ENCODE measurements at regions not wholly inside any gene's neighbourhood (a gene's known extent, or its start where the extent isn't known, plus 50 kb on each side); places are given as distances from the start of the nearest gene placed in this dataset.

- Histone ChIP-seq H3K27me3 (ENCODE audit: insufficient read depth, low read length) (no peaks in the 10 kb centered on the region), H3K4ac (ENCODE audit: low read depth, low read length) (no peak overlapping the region), H3K27ac (ENCODE audit: low read depth, low read length) (no peak overlapping the region), H4K91ac (ENCODE audit: low read depth, low read length) (no peak overlapping the region), H3K9ac (ENCODE audit: low read length) (no peak overlapping the region), H3K36me3 (ENCODE audit: control insufficient read depth in 1 of 2, insufficient read depth in 2 of 2, low read length in 2 of 2) (peaks cover 10 to 15% of the 10 kb centered on the region in 2 experiments), H3K4me2 (ENCODE audit: low read length) (no peak overlapping the region), H4K12ac (ENCODE audit: low read depth, low read length) (no peak overlapping the region), H2AFZ (ENCODE audit: insufficient read depth, low read length, poor library complexity) (no peak overlapping the region), H3K9me3 (ENCODE audit: insufficient read depth, low read depth, low read length) (peaks cover 1% of the 10 kb centered on the region), H3K4me1 (ENCODE audit: control insufficient read depth in 1 of 2, insufficient read depth in 2 of 2, low read length in 2 of 2) (peaks cover 4 to 12% of the 10 kb centered on the region in 2 experiments), H2BK12ac (ENCODE audit: low read length) (no peak overlapping the region), H3K14ac (ENCODE audit: low read length) (no peak overlapping the region), H3K18ac (ENCODE audit: low read length) (no peak overlapping the region), H2BK120ac (ENCODE audit: insufficient read depth, low read length, poor library complexity) (no peak overlapping the region), H4K8ac (ENCODE audit: low read depth, low read length) (no peak overlapping the region), H3K23ac (ENCODE audit: low read length) (no peak overlapping the region), H2BK5ac (ENCODE audit: low read depth, low read length, poor library complexity) (no peak overlapping the region), H3K79me2 (ENCODE audit: control insufficient read depth, insufficient read depth, low read length, poor library complexity) (no peaks in the 10 kb centered on the region), H3K4me3 (ENCODE audit: low read depth, low read length) (no peak overlapping the region), H2AK5ac (ENCODE audit: low read length) (no peak overlapping the region), H3K79me1 (ENCODE audit: low read length) (no peaks in the 10 kb centered on the region)
- no CpG with 5 or more reads among the region's 1 CpG for WGBS (ENCODE audit: extremely low coverage, insufficient coverage, insufficient read length)
- peak in 1 of 2 donors; percentile 74 for DNase-seq
Measured at GRCh38 chr16:27722207-27722606, 172.3 kb downstream of the KATNIP start.

DNA sequence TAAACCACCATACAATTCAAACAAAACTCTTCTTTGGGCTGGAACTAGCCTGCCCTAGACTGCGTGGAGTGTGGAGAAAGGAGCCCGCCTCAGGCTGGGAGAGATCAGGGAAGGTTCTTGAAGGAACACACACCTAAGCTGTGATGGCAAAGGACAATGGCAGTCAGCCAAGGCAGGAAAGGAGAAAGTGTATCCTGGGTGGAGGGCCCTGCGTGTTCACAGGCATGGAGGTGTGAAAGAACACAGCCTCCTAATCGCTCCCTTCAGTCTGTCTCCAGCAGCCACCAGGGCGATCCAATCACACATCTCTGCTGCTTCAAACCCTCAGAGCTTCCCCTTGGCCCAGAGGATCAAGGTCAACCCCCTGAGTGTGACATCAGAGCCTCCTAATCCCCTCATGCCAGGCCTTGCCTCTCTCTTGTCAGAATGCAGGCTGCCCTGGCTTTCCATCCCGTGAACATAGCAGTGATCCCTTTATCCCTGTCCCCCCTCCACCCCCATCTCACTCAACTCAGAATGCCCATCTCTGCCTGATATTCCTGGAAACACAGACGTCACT lies 173.0 kb downstream of the KATNIP start:
- H4K12ac ChIP-seq (ENCODE audit: low read depth, low read length): no peak overlapping the region
- H3K79me1 ChIP-seq (ENCODE audit: low read length): no peaks in the 10 kb centered on the region
- no peak overlapping the region for H3K4me2 ChIP-seq (ENCODE audit: low read length)
- no peak overlapping the region for H3K4me3 ChIP-seq (ENCODE audit: low read depth, low read length)
- H2AFZ ChIP-seq (ENCODE audit: insufficient read depth, low read length, poor library complexity): no peak overlapping the region
- no peak overlapping the region for H3K23ac ChIP-seq (ENCODE audit: low read length)
- no peak overlapping the region for H3K9ac ChIP-seq (ENCODE audit: low read length)
- H3K14ac ChIP-seq (ENCODE audit: low read length): no peak overlapping the region
- no peak overlapping the region for H4K8ac ChIP-seq (ENCODE audit: low read depth, low read length)
- no peak overlapping the region for H2BK12ac ChIP-seq (ENCODE audit: low read length)
- no peak overlapping the region for H4K91ac ChIP-seq (ENCODE audit: low read depth, low read length)
- no peak for DNase-seq
- H2BK120ac ChIP-seq (ENCODE audit: insufficient read depth, low read length, poor library complexity): no peak overlapping the region
- H3K4ac ChIP-seq (ENCODE audit: low read depth, low read length): no peak overlapping the region
- peaks cover 8 to 15% of the 10 kb centered on the region in 2 experiments for H3K36me3 ChIP-seq (ENCODE audit: control insufficient read depth in 1 of 2, insufficient read depth in 2 of 2, low read length in 2 of 2)
- H3K79me2 ChIP-seq (ENCODE audit: control insufficient read depth, insufficient read depth, low read length, poor library complexity): no peaks in the 10 kb centered on the region
- H2BK5ac ChIP-seq (ENCODE audit: low read depth, low read length, poor library complexity): no peak overlapping the region
- H3K27me3 ChIP-seq (ENCODE audit: insufficient read depth, low read length): no peaks in the 10 kb centered on the region
- H3K18ac ChIP-seq (ENCODE audit: low read length): no peak overlapping the region
- H3K27ac ChIP-seq (ENCODE audit: low read depth, low read length): no peak overlapping the region
- no peak overlapping the region for H2AK5ac ChIP-seq (ENCODE audit: low read length)
- WGBS (ENCODE audit: extremely low coverage, insufficient coverage, insufficient read length): no CpG with 5 or more reads among the region's 7 CpGs
- H3K9me3 ChIP-seq (ENCODE audit: insufficient read depth, low read depth, low read length): peaks cover 1% of the 10 kb centered on the region
- peaks cover 4 to 12% of the 10 kb centered on the region in 2 experiments for H3K4me1 ChIP-seq (ENCODE audit: control insufficient read depth in 1 of 2, insufficient read depth in 2 of 2, low read length in 2 of 2)

- H2BK5ac ChIP-seq (ENCODE audit: low read depth, low read length, poor library complexity): no peak overlapping the region
- H2AK5ac ChIP-seq (ENCODE audit: low read length): peak overlapping the region; percentile 60
- no peak overlapping the region for H2BK120ac ChIP-seq (ENCODE audit: insufficient read depth, low read length, poor library complexity)
- no peak overlapping the region for H3K9ac ChIP-seq (ENCODE audit: low read length)
- H3K4me1 ChIP-seq (ENCODE audit: control insufficient read depth in 1 of 2, insufficient read depth in 2 of 2, low read length in 2 of 2): peaks cover 4 to 12% of the 10 kb centered on the region in 2 experiments
- H3K4me3 ChIP-seq (ENCODE audit: low read depth, low read length): no peak overlapping the region
- peak overlapping the region; percentile 62 for H3K18ac ChIP-seq (ENCODE audit: low read length)
- no peak overlapping the region for H4K8ac ChIP-seq (ENCODE audit: low read depth, low read length)
- H3K27ac ChIP-seq (ENCODE audit: low read depth, low read length): no peak overlapping the region
- no peak overlapping the region for H3K4ac ChIP-seq (ENCODE audit: low read depth, low read length)
- H3K79me2 ChIP-seq (ENCODE audit: control insufficient read depth, insufficient read depth, low read length, poor library complexity): no peaks in the 10 kb centered on the region
- no peak overlapping the region for H3K14ac ChIP-seq (ENCODE audit: low read length)
- peaks cover 1% of the 10 kb centered on the region for H3K9me3 ChIP-seq (ENCODE audit: insufficient read depth, low read depth, low read length)
- WGBS (ENCODE audit: extremely low coverage, insufficient coverage, insufficient read length): no CpG with 5 or more reads among the region's 15 CpGs
- no peaks in the 10 kb centered on the region for H3K79me1 ChIP-seq (ENCODE audit: low read length)
- H2BK12ac ChIP-seq (ENCODE audit: low read length): no peak overlapping the region
- H3K36me3 ChIP-seq (ENCODE audit: control insufficient read depth in 1 of 2, insufficient read depth in 2 of 2, low read length in 2 of 2): peaks cover 8 to 15% of the 10 kb centered on the region in 2 experiments
- no peak overlapping the region for H4K12ac ChIP-seq (ENCODE audit: low read depth, low read length)
- no peak overlapping the region for H3K4me2 ChIP-seq (ENCODE audit: low read length)
- H3K23ac ChIP-seq (ENCODE audit: low read length): no peak overlapping the region
- no peak for DNase-seq
- no peaks in the 10 kb centered on the region for H3K27me3 ChIP-seq (ENCODE audit: insufficient read depth, low read length)
- H2AFZ ChIP-seq (ENCODE audit: insufficient read depth, low read length, poor library complexity): no peak overlapping the region
- peak overlapping the region; percentile 34 for H4K91ac ChIP-seq (ENCODE audit: low read depth, low read length)
Measured at GRCh38 chr16:27723711-27724481, 174.0 kb downstream of the KATNIP start.

GRCh38 chr16:27724482-27725235 lies 174.7 kb downstream of the KATNIP start:
- no peak overlapping the region for H2BK12ac ChIP-seq (ENCODE audit: low read length)
- no peak overlapping the region for H3K4ac ChIP-seq (ENCODE audit: low read depth, low read length)
- no peaks in the 10 kb centered on the region for H3K79me1 ChIP-seq (ENCODE audit: low read length)
- H3K27me3 ChIP-seq (ENCODE audit: insufficient read depth, low read length): no peaks in the 10 kb centered on the region
- WGBS (ENCODE audit: extremely low coverage, insufficient coverage, insufficient read length): no CpG with 5 or more reads among the region's 8 CpGs
- no peak overlapping the region for H2BK5ac ChIP-seq (ENCODE audit: low read depth, low read length, poor library complexity)
- H4K12ac ChIP-seq (ENCODE audit: low read depth, low read length): no peak overlapping the region
- peaks cover 1% of the 10 kb centered on the region for H3K9me3 ChIP-seq (ENCODE audit: insufficient read depth, low read depth, low read length)
- no peak overlapping the region for H3K27ac ChIP-seq (ENCODE audit: low read depth, low read length)
- no peak for DNase-seq
- no peak overlapping the region for H4K91ac ChIP-seq (ENCODE audit: low read depth, low read length)
- no peak overlapping the region for H2BK120ac ChIP-seq (ENCODE audit: insufficient read depth, low read length, poor library complexity)
- no peak overlapping the region for H2AFZ ChIP-seq (ENCODE audit: insufficient read depth, low read length, poor library complexity)
- H3K4me3 ChIP-seq (ENCODE audit: low read depth, low read length): no peak overlapping the region
- no peak overlapping the region for H3K9ac ChIP-seq (ENCODE audit: low read length)
- no peak overlapping the region for H3K14ac ChIP-seq (ENCODE audit: low read length)
- peaks cover 8 to 15% of the 10 kb centered on the region in 2 experiments for H3K36me3 ChIP-seq (ENCODE audit: control insufficient read depth in 1 of 2, insufficient read depth in 2 of 2, low read length in 2 of 2)
- H3K4me2 ChIP-seq (ENCODE audit: low read length): no peak overlapping the region
- H3K79me2 ChIP-seq (ENCODE audit: control insufficient read depth, insufficient read depth, low read length, poor library complexity): no peaks in the 10 kb centered on the region
- H3K23ac ChIP-seq (ENCODE audit: low read length): no peak overlapping the region
- peaks cover 4 to 12% of the 10 kb centered on the region in 2 experiments for H3K4me1 ChIP-seq (ENCODE audit: control insufficient read depth in 1 of 2, insufficient read depth in 2 of 2, low read length in 2 of 2)
- no peak overlapping the region for H2AK5ac ChIP-seq (ENCODE audit: low read length)
- no peak overlapping the region for H4K8ac ChIP-seq (ENCODE audit: low read depth, low read length)
- H3K18ac ChIP-seq (ENCODE audit: low read length): no peak overlapping the region
